ENCODE measurements at regions not wholly inside any gene's neighbourhood (a gene's known extent, or its start where the extent isn't known, plus 50 kb on each side); places are given as distances from the start of the nearest gene placed in this dataset.

DNA sequence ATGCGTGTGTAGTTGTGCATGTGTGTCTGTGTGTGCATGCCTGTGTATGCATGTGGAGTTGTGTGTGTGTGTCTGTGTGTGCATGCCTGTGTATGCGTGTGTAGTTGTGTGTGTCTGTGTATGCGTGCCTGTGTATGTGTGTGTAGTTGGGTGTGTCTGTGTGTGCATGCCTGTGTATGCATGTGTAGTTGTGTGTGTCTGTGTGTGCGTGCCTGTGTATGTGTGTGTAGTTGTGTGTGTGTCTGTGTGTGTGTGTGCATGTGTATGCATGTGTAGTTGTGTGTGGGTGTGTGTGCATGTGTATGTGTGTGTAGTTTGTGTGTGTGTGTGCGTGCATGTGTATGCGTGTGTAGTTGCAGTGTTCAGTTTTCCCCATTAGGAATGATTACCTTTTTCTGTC is 162.0 kb downstream of the URB2 start:
- no peaks in the 10 kb centered on the region for H3K36me3 Mint-ChIP-seq (ENCODE audit: low read depth)
- POLR2A ChIA-PET: no interaction called here

DNA sequence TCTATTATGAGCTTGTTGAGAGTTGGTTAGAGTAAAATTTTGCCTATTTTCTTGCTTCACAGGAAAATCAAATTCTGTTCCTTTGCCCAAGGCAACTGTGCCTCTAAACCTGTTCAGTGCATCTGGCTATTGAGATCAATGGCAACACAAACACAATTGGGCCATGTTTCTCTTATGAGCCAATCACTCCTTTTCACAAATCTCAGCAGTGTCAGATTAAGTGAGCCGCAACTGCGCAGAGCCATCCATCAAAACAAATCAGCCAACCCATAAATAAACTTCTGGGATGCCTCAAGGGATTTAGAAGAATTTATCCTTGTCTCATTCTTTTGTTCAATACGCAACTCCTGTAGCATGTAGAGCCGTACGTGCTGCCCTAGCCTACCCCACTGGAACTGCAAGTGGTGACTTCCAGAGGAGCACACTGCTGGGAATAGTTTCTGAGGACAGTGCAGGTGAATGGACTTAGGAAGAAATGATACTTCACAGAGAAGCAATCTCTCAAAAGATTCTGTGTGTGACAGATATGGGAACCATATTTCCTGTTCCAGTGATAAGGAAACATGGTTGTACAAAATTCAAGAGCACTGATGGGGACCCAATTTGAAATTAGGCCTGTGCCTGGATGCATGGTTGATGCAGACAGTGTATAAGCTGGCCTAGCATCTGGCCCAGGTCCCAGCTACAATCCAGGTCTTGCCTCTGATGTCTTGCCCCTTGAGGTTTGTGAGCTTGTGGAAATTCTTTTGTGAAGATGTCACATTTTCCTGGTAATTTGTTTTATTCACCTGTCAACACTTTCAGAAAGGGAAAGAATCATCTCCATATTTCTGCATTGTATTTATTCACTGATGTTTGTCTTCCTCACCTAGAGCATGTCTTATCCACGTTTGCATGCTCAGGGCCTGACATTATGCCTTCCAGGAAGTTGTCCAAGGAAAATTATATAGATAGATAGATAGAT is 166.2 kb downstream of the URB2 start:
- DNase-seq (no peak), ATAC-seq (ENCODE audit: low read depth) (no peak)
- Mint-ChIP-seq H3K4me3 (no peak overlapping the region), H3K36me3 (ENCODE audit: low read depth) (no peaks in the 10 kb centered on the region), H3K9me3 (peaks cover 10% of the 10 kb centered on the region), H3K4me1 (no peaks in the 10 kb centered on the region), H3K27ac (no peak overlapping the region), H3K27me3 (peaks cover 2% of the 10 kb centered on the region)
- intact Hi-C loops (cut with micrococcal nuclease): no loop called here
- CTCF ChIA-PET: no interaction called here
- TF ChIP-seq, protein P1, sequence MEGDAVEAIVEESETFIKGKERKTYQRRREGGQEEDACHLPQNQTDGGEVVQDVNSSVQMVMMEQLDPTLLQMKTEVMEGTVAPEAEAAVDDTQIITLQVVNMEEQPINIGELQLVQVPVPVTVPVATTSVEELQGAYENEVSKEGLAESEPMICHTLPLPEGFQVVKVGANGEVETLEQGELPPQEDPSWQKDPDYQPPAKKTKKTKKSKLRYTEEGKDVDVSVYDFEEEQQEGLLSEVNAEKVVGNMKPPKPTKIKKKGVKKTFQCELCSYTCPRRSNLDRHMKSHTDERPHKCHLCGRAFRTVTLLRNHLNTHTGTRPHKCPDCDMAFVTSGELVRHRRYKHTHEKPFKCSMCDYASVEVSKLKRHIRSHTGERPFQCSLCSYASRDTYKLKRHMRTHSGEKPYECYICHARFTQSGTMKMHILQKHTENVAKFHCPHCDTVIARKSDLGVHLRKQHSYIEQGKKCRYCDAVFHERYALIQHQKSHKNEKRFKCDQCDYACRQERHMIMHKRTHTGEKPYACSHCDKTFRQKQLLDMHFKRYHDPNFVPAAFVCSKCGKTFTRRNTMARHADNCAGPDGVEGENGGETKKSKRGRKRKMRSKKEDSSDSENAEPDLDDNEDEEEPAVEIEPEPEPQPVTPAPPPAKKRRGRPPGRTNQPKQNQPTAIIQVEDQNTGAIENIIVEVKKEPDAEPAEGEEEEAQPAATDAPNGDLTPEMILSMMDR (IDR thresholded peaks at IDR 0.05): no peak
- POLR2A ChIA-PET: no interaction called here

More for the DNA sequence above, 162.0 kb downstream of the URB2 start:
- TF ChIP-seq, protein P1 (IDR thresholded peaks at IDR 0.05): no peak
- no peak for ATAC-seq (ENCODE audit: low read depth)
- DNase-seq: no peak
- Mint-ChIP-seq H3K4me1 (no peaks in the 10 kb centered on the region), H3K27me3 (no peaks in the 10 kb centered on the region), H3K27ac (no peak overlapping the region), H3K4me3 (no peak overlapping the region), H3K9me3 (peaks cover 10% of the 10 kb centered on the region)
- intact Hi-C loops (cut with micrococcal nuclease): no loop called here
- CTCF ChIA-PET: no interaction called here

- no peaks in the 10 kb centered on the region for H3K4me1 Mint-ChIP-seq
- peaks cover 2% of the 10 kb centered on the region for H3K27me3 Mint-ChIP-seq
- H3K4me3 Mint-ChIP-seq: no peak overlapping the region
- DNase-seq: no peak
- H3K9me3 Mint-ChIP-seq: peaks cover 10% of the 10 kb centered on the region
- H3K36me3 Mint-ChIP-seq (ENCODE audit: low read depth): no peaks in the 10 kb centered on the region
- ATAC-seq (ENCODE audit: low read depth): no peak
- ChIA-PET POLR2A (no interaction called here), CTCF (no interaction called here)
- TF ChIP-seq, protein P1 (IDR thresholded peaks at IDR 0.05): no peak
- H3K27ac Mint-ChIP-seq: no peak overlapping the region
- intact Hi-C loops (cut with micrococcal nuclease): no loop called here
Measured at GRCh38 chr1:229793488-229793887, 167.4 kb downstream of the URB2 start.

- CTCF ChIA-PET: no interaction called here
- ATAC-seq (ENCODE audit: low read depth) (no peak), DNase-seq (no peak)
- intact Hi-C loops (cut with micrococcal nuclease): no loop called here
- TF ChIP-seq, protein P1 (IDR thresholded peaks at IDR 0.05): no peak
- H3K27ac Mint-ChIP-seq: no peak overlapping the region
- no peaks in the 10 kb centered on the region for H3K9me3 Mint-ChIP-seq
- POLR2A ChIA-PET: no interaction called here
- no peak overlapping the region for H3K4me3 Mint-ChIP-seq
- peaks cover 2% of the 10 kb centered on the region for H3K27me3 Mint-ChIP-seq
- no peaks in the 10 kb centered on the region for H3K36me3 Mint-ChIP-seq (ENCODE audit: low read depth)
- H3K4me1 Mint-ChIP-seq: no peaks in the 10 kb centered on the region
Measured at GRCh38 chr1:229798558-229798957, 172.5 kb downstream of the URB2 start.

DNA sequence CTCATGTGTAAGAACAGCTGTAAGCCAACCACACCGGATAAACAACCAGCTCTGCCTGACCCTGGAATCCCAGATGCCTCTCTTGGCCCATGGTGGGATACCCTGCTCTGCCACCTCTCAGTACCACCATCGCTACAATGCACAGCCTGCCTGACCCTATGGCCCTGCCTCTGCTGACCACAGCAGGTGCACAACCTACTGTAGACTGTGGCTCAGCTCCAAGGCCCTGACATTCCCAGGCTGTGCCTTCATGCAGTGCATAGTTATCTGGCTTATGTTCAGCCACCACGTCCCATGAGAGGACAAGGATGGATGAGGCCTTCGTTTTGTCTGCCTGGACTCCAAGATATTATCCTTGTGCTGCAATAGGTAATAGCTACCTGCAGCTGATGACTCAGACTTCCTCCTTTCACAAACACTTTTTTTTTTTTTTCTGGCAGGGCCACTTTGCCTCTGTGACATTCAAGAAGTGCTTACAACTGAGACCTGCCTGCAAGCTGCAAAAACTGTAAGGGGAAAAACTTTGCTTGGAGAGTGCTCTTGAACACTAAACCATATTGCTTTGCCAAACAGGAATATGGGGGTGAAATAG is 177.7 kb downstream of the URB2 start:
- Mint-ChIP-seq H3K4me1 (no peaks in the 10 kb centered on the region), H3K27ac (no peak overlapping the region), H3K36me3 (ENCODE audit: low read depth) (no peaks in the 10 kb centered on the region), H3K27me3 (peaks cover 2% of the 10 kb centered on the region), H3K4me3 (no peak overlapping the region), H3K9me3 (peaks cover 3% of the 10 kb centered on the region)
- intact Hi-C loops (cut with micrococcal nuclease): no loop called here
- ChIA-PET CTCF (no interaction called here), POLR2A (no interaction called here)
- TF ChIP-seq, protein P1 (IDR thresholded peaks at IDR 0.05): no peak
- DNase-seq (no peak), ATAC-seq (ENCODE audit: low read depth) (no peak)

All from activated B cell treated with CpG ODN at 0.5 μM for 24 hours (primary cell).